ENCODE measurements at regions not wholly inside any gene's neighbourhood (a gene's known extent, or its start where the extent isn't known, plus 50 kb on each side); places are given as distances from the start of the nearest gene placed in this dataset.
A peak's percentile ranks its signal among the peaks of the same experiment; 100 is the strongest.

- DNase-seq: no peak
Observed at GRCh38 chrX:39150621-39151020, 349.4 kb downstream of the MID1IP1 start.

- DNase-seq: no peak
Observed at GRCh38 chrX:39152106-39152649, 350.9 kb downstream of the MID1IP1 start.

GRCh38 chrX:39156051-39156450 is 354.8 kb downstream of the MID1IP1 start:
- no peak for DNase-seq

GRCh38 chrX:39157006-39157405 is 355.7 kb downstream of the MID1IP1 start:
- DNase-seq: no peak

GRCh38 chrX:39157796-39158195 is 356.5 kb downstream of the MID1IP1 start:
- DNase-seq: no peak

- DNase-seq: no peak
Observed at GRCh38 chrX:39158801-39159657, 357.8 kb downstream of the MID1IP1 start.

GRCh38 chrX:39159921-39160507 is 358.8 kb downstream of the MID1IP1 start:
- DNase-seq: no peak

- DNase-seq: no peak
Observed at GRCh38 chrX:39161611-39162255, 360.5 kb downstream of the MID1IP1 start.

GRCh38 chrX:39162322-39162735 is 361.1 kb downstream of the MID1IP1 start:
- peak; percentile 34 for DNase-seq

GRCh38 chrX:39163581-39164126 is 362.4 kb downstream of the MID1IP1 start:
- no peak for DNase-seq

- DNase-seq: no peak
Observed at GRCh38 chrX:39164212-39164611, 363.0 kb downstream of the MID1IP1 start.

- no peak for DNase-seq
Observed at GRCh38 chrX:39165185-39165584, 363.9 kb downstream of the MID1IP1 start.

- no peak for DNase-seq
Observed at GRCh38 chrX:39165773-39166172, 364.5 kb downstream of the MID1IP1 start.

GRCh38 chrX:39167791-39168190 is 366.5 kb downstream of the MID1IP1 start:
- DNase-seq: no peak

GRCh38 chrX:39168609-39169008 is 367.4 kb downstream of the MID1IP1 start:
- no peak for DNase-seq

GRCh38 chrX:39169976-39170375 is 368.7 kb downstream of the MID1IP1 start:
- no peak for DNase-seq

GRCh38 chrX:39170464-39170863 is 369.2 kb downstream of the MID1IP1 start:
- DNase-seq: no peak

GRCh38 chrX:39171686-39172085 is 370.4 kb downstream of the MID1IP1 start:
- DNase-seq: no peak

GRCh38 chrX:39174241-39174771 is 373.0 kb downstream of the MID1IP1 start:
- no peak for DNase-seq

- DNase-seq: peak; percentile 42
Observed at GRCh38 chrX:39174772-39175417, 373.6 kb downstream of the MID1IP1 start.

- DNase-seq: no peak
Observed at GRCh38 chrX:39175418-39176057, 374.3 kb downstream of the MID1IP1 start.

- DNase-seq: no peak
Observed at GRCh38 chrX:39176105-39176504, 374.8 kb downstream of the MID1IP1 start.
